GM10248 (cell line): ENCODE measurements at regions not wholly inside any gene's neighbourhood (a gene's known extent, or its start where the extent isn't known, plus 50 kb on each side); places are given as distances from the start of the nearest gene placed in this dataset.
"Not testable (repeated sequence)": the region's sequence is repeated elsewhere in the genome, so short reads cannot be mapped to it uniquely, and the experiment has no call there.

Experiments
- CTCF ChIA-PET: fragments of 300-600 bp; sonication (Branson Sonifier 250); formaldehyde crosslinking; extraction: SDS; loops from one replicate; lab custom pipeline; 2021; ENCODE audit warnings: antibody characterized with exemption; lab: Yijun Ruan, JAX
- POLR2A ChIA-PET: fragments of 350-650 bp; sonication (Branson Sonifier 250); formaldehyde crosslinking; extraction: SDS; loops from one replicate; lab custom pipeline; 2020; ENCODE audit warnings: antibody characterized with exemption; lab: Yijun Ruan, JAX
- DNase-seq: peaks from one replicate; pipeline ENCODE4 v3.0.0; 2012; ENCODE audit errors: extremely low spot score
- CTCF ChIP-seq: IDR thresholded peaks from 2 replicates; pipeline ENCODE4 v1.5.1; 2012; ENCODE audit warnings: mild to moderate bottlenecking, low read depth; ENCODE audit errors: extremely low read depth, missing control alignments, control extremely low read depth

DNA sequence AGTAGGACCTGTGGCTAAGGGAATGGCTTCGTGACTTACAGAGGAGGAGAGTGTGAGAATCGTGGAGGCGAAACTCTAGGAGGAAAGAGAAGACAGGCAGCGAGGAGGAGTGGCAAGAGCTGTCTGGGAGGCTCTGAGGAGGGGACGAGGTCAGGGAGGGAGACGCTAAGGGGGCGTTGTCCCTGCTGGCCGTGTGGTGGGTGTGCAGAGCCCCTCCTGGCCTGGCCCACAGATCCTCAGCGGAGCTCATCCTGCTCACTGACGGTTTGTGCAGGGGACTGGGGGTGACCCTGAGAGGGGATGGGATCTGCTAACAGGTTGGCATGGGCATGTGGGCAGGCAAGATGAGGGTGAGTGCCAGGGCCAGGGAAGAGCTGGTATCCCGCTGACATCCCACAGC, 56.5 kb upstream of the PRR5 start:
- DNase-seq = no peak
- ChIA-PET POLR2A (interaction anchor here (0.6 kb wide), 1 partner anchor 184 kb away, joined by 3 read pairs; no protein-coding TSS in a partner anchor), CTCF (interaction anchor here (4.1 kb wide), 1 partner anchor 19 kb away, joined by 18 read pairs; no protein-coding TSS in a partner anchor)
- TF ChIP-seq CTCF = no peak

- no peak for TF ChIP-seq CTCF
- no peak for DNase-seq
- CTCF ChIA-PET = interaction anchor here (4.1 kb wide), 1 partner anchor 18 kb away, joined by 18 read pairs; no protein-coding TSS in a partner anchor
- POLR2A ChIA-PET = no interaction called here
Observed at GRCh38 chr22:44645083-44645482, 56.9 kb upstream of the PRR5 start.

GRCh38 chr22:44643526-44644101, 58.4 kb upstream of the PRR5 start:
- CTCF ChIA-PET = interaction anchor here (1.1 to 2.0 kb wide), 2 partner anchors 17 to 18 kb away, joined by 3 to 4 read pairs; no protein-coding TSS in a partner anchor
- DNase-seq, POLR2A ChIA-PET: not testable (repeated sequence)

DNA sequence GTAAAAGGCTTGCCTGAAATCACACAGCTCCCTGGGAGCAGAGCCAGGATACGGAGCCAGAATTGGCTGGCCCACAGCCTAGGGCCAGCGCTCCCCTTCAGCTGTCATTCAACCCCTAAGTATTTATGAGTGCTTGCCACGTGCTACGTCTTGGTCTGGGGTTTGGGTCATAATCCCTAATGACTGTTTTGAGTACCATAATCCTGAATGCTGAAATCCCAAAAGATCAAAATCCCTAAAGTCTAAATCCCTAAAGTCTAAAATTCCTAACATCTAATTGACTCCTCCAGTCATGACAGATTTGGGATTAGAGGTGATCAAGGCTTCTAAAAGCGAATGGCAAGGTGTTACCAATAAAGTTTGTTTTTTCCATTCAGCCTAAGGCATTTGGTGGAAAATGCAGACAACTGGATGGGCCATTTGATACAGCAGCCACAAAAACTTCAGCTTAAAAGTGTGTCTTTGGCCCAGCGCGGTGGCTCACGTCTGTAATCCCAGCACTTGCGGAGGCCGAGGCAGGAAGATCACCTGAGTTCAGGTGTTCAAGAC, 59.8 kb upstream of the PRR5 start:
- TF ChIP-seq CTCF = no peak
- no peak for DNase-seq
- ChIA-PET POLR2A (no interaction called here), CTCF (interaction anchor here (2.0 kb wide), 1 partner anchor 15 kb away, joined by 4 read pairs; no protein-coding TSS in a partner anchor)

GRCh38 chr22:44640618-44641155, 61.3 kb upstream of the PRR5 start:
- ChIA-PET CTCF (interaction anchor here (1.3 kb wide), 1 partner anchor 10 kb away, joined by 3 read pairs; no protein-coding TSS in a partner anchor), POLR2A (no interaction called here)
- no peak for DNase-seq
- TF ChIP-seq CTCF = no peak

DNA sequence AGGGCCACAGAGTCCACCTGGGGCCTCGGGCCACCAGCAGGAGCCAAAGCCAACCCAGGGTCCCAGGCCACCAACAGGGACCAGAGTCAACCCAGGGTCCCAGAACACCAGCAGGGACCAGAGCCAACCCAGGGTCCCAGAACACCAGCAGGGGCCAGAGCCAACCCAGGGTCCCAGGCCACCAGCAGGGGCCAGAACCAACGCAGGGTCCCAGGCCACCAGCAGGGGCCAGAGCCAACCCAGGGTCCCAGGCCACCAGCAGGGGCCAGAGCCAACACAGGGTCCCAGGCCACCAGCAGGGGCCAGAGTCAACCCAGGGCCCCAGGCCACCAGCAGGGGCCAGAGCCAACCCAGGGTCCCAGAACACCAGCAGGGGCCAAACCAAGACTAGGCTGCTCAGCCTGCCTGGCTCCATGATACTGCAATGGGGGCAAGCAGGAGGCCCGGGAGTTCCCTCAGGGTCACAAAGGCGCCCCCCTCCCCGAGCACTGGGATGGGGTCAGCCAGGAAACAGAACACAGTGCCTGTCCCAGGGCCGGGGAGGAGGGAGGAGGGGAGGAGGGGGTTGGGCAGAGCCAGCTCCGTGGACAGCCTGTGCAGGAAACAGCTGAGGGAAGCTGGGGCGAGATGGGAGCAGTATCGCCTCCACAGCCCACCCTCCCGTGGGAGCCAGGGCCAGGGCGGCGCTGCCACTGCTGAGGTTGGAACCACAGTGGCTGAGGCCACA, 62.0 kb upstream of the PRR5 start:
- CTCF ChIA-PET = interaction anchor here (0.8 to 1.3 kb wide), 2 partner anchors 10 to 13 kb away, joined by 3 read pairs; no protein-coding TSS in a partner anchor
- POLR2A ChIA-PET = no interaction called here
- no peak for DNase-seq

More for the DNA sequence above, 62.0 kb upstream of the PRR5 start:
- TF ChIP-seq CTCF = no peak
